ENCODE measurements at regions not wholly inside any gene's neighbourhood (a gene's known extent, or its start where the extent isn't known, plus 50 kb on each side); places are given as distances from the start of the nearest gene placed in this dataset.

DNA sequence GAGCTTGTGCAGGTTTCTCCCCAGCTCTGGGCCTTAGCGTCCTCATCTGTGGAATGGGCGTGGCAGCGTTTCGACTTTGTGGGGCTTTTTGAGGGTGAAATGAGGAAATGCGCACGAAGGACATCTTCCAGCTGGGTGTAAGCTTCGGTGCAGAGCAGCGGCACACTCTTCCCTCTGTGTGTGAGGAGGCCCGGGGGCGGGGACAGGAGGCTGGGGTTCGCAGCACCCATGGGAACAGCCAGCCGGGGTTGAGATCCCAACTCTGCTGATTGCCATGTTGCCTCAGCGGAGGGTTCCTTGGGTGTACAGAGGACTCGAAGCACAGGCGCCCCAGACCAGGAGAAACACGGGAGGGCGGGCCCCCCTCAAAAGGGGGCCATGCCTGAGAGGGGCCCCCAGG lies 265.6 kb downstream of the NSG2 start:
- DNase-seq (ENCODE audit: extremely low read depth, insufficient read length), result no peak
- H3K27me3 ChIP-seq (replicated peaks; ENCODE audit: control insufficient read depth, insufficient read depth, low read length), result no peaks in the 10 kb centered on the region; the same call in none of the 2 replicates
- no peak overlapping the region for H3K4me3 ChIP-seq (replicated peaks; ENCODE audit: low read depth, low read length)
- TF ChIP-seq, protein P1, sequence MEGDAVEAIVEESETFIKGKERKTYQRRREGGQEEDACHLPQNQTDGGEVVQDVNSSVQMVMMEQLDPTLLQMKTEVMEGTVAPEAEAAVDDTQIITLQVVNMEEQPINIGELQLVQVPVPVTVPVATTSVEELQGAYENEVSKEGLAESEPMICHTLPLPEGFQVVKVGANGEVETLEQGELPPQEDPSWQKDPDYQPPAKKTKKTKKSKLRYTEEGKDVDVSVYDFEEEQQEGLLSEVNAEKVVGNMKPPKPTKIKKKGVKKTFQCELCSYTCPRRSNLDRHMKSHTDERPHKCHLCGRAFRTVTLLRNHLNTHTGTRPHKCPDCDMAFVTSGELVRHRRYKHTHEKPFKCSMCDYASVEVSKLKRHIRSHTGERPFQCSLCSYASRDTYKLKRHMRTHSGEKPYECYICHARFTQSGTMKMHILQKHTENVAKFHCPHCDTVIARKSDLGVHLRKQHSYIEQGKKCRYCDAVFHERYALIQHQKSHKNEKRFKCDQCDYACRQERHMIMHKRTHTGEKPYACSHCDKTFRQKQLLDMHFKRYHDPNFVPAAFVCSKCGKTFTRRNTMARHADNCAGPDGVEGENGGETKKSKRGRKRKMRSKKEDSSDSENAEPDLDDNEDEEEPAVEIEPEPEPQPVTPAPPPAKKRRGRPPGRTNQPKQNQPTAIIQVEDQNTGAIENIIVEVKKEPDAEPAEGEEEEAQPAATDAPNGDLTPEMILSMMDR (IDR thresholded peaks at IDR 0.05; ENCODE audit: insufficient read depth, low read length, poor library complexity, severe bottlenecking), result no peak
- no peaks in the 10 kb centered on the region for H3K36me3 ChIP-seq (ENCODE audit: control insufficient read depth, insufficient read depth, low read length)

DNA sequence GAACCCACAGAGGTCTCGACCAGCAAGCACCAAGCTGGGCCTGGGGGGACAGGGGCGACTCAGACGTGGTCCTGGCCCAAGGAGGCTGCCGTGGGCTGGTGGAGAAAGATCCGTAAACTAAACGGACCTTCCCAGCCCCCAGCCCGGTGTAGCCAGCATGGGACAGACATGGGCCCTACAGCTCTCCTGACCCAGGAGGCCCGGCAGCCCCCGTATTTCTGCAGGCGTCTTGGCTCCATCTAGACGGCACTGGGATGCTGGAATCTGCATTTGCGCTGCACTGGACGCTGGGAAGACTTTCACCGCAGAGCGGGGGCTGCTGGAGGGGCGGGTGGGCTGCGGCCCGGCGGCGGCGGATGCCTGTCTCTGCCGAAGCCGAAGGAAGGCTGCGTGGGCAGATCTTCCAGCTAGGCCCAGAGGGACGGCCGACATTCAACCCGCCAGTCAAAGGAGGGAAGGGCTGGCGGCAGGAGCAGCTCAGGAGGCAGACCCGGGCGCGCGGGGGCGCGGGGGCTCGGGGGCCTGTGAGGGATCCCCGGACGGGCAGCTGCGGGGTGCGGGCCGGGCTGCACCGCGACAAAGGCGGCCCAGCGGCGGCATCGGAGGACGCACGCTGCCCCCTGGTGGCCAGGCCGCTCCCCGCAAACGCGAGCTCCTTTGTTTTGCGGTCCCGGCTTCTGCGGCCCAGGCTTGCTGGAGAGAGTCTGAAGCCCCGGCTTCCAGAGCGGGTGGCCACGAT lies 266.2 kb downstream of the NSG2 start:
- H3K27me3 ChIP-seq (replicated peaks; ENCODE audit: control insufficient read depth, insufficient read depth, low read length), result no peaks in the 10 kb centered on the region; the same call in none of the 2 replicates
- peak overlapping the region; percentile 6; the same call in 1 of the 2 replicates for H3K4me3 ChIP-seq (replicated peaks; ENCODE audit: low read depth, low read length)
- TF ChIP-seq, protein P1 (IDR thresholded peaks at IDR 0.05; ENCODE audit: insufficient read depth, low read length, poor library complexity, severe bottlenecking), result peak; percentile 70
- H3K36me3 ChIP-seq (ENCODE audit: control insufficient read depth, insufficient read depth, low read length), result no peaks in the 10 kb centered on the region
- DNase-seq (ENCODE audit: extremely low read depth, insufficient read length), result peak; percentile 63

DNA sequence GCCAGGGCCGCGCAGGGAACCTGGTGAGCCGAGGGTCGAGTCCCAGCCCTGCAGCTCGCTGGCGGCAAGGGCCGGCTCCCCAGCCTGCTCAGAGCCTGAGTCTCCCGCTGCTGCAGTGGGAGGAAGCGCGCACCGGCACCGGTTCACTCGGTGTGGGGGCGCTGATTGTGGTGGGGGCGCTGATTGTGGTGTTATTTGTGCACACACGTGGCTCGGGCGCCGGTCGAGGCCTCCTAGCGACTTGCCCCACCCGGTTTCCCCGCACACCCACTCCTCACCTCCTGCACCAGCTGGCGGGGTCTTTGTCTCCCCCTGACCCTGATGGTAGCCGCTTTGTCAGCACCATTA lies 266.7 kb downstream of the NSG2 start:
- no peaks in the 10 kb centered on the region for H3K36me3 ChIP-seq (ENCODE audit: control insufficient read depth, insufficient read depth, low read length)
- no peak for DNase-seq (ENCODE audit: extremely low read depth, insufficient read length)
- TF ChIP-seq, protein P1 (IDR thresholded peaks at IDR 0.05; ENCODE audit: insufficient read depth, low read length, poor library complexity, severe bottlenecking), result no peak
- no peak overlapping the region for H3K4me3 ChIP-seq (replicated peaks; ENCODE audit: low read depth, low read length)
- H3K27me3 ChIP-seq (replicated peaks; ENCODE audit: control insufficient read depth, insufficient read depth, low read length), result no peaks in the 10 kb centered on the region; the same call in none of the 2 replicates

DNA sequence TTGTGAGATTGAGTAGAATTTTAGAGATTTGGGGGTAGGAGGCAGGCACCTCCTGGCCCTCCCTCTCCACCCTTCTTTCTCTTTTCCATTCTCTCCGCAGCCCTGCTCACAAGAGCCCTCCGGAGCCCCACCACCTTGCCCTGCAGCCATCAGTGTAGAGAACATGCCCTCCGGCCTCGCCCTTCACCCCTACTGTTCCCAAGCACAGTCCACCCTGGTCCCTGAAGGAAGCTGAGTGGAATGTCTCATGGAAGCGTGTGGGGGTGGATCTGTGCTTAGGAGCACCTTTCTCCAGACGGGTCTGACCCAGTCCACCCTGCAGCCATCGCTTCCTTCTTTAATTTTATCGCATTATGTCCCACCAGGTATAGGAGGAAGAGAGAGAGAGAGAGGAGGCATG lies 267.1 kb downstream of the NSG2 start:
- no peaks in the 10 kb centered on the region for H3K36me3 ChIP-seq (ENCODE audit: control insufficient read depth, insufficient read depth, low read length)
- no peak for DNase-seq (ENCODE audit: extremely low read depth, insufficient read length)
- no peak overlapping the region for H3K4me3 ChIP-seq (replicated peaks; ENCODE audit: low read depth, low read length)
- no peaks in the 10 kb centered on the region; the same call in none of the 2 replicates for H3K27me3 ChIP-seq (replicated peaks; ENCODE audit: control insufficient read depth, insufficient read depth, low read length)
- TF ChIP-seq, protein P1 (IDR thresholded peaks at IDR 0.05; ENCODE audit: insufficient read depth, low read length, poor library complexity, severe bottlenecking), result no peak

DNA sequence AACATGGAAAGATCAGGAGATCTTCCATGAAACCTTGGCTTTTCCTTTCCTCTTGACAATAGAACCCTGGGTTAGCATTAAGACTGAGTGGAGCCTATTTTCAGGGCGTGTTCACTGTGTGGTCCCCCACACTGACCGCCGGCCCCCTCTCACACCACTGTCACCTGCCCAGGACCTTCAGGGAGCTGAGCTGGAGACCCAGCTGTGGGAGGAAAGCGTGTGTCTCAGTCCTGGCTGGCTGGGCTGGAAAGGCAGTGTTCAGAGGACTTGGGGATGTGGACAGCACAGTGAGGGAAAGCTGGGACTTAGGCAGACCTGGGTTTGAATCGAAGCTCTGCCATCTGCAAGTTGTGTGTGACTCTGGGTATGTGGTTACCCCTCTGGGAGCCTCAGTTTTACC lies 268.1 kb downstream of the NSG2 start:
- TF ChIP-seq, protein P1 (IDR thresholded peaks at IDR 0.05; ENCODE audit: insufficient read depth, low read length, poor library complexity, severe bottlenecking), result no peak
- Histone ChIP-seq H3K27me3 (replicated peaks; ENCODE audit: control insufficient read depth, insufficient read depth, low read length) (no peaks in the 10 kb centered on the region; the same call in none of the 2 replicates), H3K36me3 (ENCODE audit: control insufficient read depth, insufficient read depth, low read length) (no peaks in the 10 kb centered on the region), H3K4me3 (replicated peaks; ENCODE audit: low read depth, low read length) (no peak overlapping the region)
- DNase-seq (ENCODE audit: extremely low read depth, insufficient read length), result no peak

Measured in GM06990 (cell line).